ENCODE measurements at regions not wholly inside any gene's neighbourhood (a gene's known extent, or its start where the extent isn't known, plus 50 kb on each side); places are given as distances from the start of the nearest gene placed in this dataset.

DNA sequence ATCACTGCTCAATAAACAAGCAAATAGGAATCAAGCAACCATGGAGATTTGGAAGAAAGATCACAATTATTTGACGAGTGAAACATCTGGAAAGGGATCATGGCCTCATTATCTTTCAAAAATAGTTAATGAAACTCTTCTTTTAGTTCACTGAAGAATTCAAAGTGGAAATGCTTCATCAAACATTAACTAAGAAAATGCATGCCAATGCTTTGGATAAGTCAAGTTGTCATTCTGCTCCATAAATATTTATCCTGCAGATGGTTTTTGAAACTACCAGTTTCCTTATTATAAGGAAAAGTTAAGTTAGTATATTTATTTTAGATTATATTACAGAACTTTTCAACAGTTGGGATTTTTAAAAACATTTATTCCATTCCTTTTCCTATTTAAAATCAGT, 206.5 kb upstream of the ADGRL2 start:
- TF ChIP-seq, protein P1, sequence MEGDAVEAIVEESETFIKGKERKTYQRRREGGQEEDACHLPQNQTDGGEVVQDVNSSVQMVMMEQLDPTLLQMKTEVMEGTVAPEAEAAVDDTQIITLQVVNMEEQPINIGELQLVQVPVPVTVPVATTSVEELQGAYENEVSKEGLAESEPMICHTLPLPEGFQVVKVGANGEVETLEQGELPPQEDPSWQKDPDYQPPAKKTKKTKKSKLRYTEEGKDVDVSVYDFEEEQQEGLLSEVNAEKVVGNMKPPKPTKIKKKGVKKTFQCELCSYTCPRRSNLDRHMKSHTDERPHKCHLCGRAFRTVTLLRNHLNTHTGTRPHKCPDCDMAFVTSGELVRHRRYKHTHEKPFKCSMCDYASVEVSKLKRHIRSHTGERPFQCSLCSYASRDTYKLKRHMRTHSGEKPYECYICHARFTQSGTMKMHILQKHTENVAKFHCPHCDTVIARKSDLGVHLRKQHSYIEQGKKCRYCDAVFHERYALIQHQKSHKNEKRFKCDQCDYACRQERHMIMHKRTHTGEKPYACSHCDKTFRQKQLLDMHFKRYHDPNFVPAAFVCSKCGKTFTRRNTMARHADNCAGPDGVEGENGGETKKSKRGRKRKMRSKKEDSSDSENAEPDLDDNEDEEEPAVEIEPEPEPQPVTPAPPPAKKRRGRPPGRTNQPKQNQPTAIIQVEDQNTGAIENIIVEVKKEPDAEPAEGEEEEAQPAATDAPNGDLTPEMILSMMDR (IDR thresholded peaks at IDR 0.05; ENCODE audit: borderline replicate concordance), result no peak
- H3K9me3 ChIP-seq (replicated peaks), result no peaks in the 10 kb centered on the region
- H3K27me3 ChIP-seq (ENCODE audit: low read depth), result no peaks in the 10 kb centered on the region
- intact Hi-C loops (cut with micrococcal nuclease), result no loop called here
- DNase-seq, result no peak
- no peak overlapping the region for H3K4me3 ChIP-seq
- H3K36me3 ChIP-seq, result no peaks in the 10 kb centered on the region
- H3K27ac ChIP-seq (replicated peaks), result no peak overlapping the region
- no peaks in the 10 kb centered on the region for H3K4me1 ChIP-seq

DNA sequence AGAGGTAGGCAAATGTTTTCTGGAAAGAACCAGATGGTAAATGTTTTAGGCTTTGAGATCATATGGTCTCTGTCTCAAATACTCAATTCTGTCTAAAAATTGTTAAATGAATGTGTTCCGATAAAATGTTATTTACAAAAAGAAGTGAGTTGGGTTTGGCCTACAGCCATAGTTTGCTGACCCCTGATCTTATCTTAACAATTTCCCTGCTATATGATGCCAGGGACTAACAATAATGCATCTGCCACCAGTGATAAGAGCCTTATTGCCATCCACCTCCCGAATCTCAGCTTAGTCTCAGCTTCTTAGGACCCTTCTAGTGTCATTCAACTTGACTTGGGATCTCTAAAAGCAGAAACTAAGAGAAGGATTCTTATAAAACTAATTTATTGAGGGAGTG, 208.5 kb upstream of the ADGRL2 start:
- Histone ChIP-seq H3K4me1 (peaks cover 5% of the 10 kb centered on the region), H3K27me3 (ENCODE audit: low read depth) (no peaks in the 10 kb centered on the region), H3K9me3 (replicated peaks) (no peaks in the 10 kb centered on the region), H3K36me3 (no peaks in the 10 kb centered on the region), H3K4me3 (no peak overlapping the region), H3K27ac (replicated peaks) (no peak overlapping the region)
- DNase-seq, result no peak
- TF ChIP-seq, protein P1 (IDR thresholded peaks at IDR 0.05; ENCODE audit: borderline replicate concordance), result no peak
- intact Hi-C loops (cut with micrococcal nuclease), result no loop called here

DNA sequence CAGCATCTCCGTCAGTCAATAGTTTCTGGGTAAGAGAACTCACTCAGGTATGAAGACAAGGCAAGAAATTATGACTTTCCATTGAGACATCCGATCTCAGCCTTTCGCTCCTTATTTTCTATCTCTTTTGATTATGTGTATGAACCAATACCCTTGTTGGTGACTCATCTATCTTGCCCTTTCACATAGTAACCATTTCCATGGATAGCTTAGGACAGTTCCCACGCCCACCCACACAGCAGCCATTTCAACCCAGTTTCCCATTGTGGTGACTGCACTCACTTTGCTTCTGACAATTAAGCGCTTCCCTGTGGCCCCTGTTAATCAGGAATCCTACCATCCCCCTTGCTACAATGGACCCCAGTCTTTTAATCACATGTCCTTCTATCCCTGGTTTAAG, 210.6 kb upstream of the ADGRL2 start:
- Histone ChIP-seq H3K27ac (replicated peaks) (no peak overlapping the region), H3K4me1 (peaks cover 5% of the 10 kb centered on the region)
- intact Hi-C loops (cut with micrococcal nuclease), result no loop called here

DNA sequence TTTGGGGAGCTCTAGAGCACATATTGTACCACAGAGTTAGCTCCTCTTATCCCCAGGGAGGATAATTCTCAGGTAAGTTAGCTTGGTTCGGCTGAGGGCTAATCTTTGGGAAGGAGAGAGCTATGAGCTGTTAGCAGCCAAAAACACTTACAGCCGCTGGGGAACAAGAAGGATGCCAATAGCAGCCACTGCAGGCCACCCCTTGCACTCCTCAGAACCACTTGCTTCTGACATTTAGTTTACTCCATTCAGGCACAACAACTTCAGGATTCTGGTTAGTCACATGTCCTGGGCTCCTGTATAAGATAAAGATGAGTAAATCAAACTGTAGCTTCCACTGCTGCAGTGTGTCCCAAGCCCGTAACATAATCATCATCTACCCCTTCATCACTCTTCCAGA, 212.6 kb upstream of the ADGRL2 start:
- intact Hi-C loops (cut with micrococcal nuclease), result no loop called here
- H3K9me3 ChIP-seq (replicated peaks), result no peaks in the 10 kb centered on the region
- DNase-seq, result no peak
- H3K4me3 ChIP-seq, result no peak overlapping the region
- H3K36me3 ChIP-seq, result no peaks in the 10 kb centered on the region
- no peak overlapping the region for H3K27ac ChIP-seq (replicated peaks)
- TF ChIP-seq, protein P1 (IDR thresholded peaks at IDR 0.05; ENCODE audit: borderline replicate concordance), result no peak
- no peaks in the 10 kb centered on the region for H3K27me3 ChIP-seq (ENCODE audit: low read depth)
- peaks cover 5% of the 10 kb centered on the region for H3K4me1 ChIP-seq

More for the DNA sequence above, 210.6 kb upstream of the ADGRL2 start:
- Histone ChIP-seq H3K9me3 (replicated peaks) (no peaks in the 10 kb centered on the region), H3K36me3 (no peaks in the 10 kb centered on the region), H3K27me3 (ENCODE audit: low read depth) (no peaks in the 10 kb centered on the region), H3K4me3 (no peak overlapping the region)
- TF ChIP-seq, protein P1 (IDR thresholded peaks at IDR 0.05; ENCODE audit: borderline replicate concordance), result no peak
- no peak for DNase-seq

DNA sequence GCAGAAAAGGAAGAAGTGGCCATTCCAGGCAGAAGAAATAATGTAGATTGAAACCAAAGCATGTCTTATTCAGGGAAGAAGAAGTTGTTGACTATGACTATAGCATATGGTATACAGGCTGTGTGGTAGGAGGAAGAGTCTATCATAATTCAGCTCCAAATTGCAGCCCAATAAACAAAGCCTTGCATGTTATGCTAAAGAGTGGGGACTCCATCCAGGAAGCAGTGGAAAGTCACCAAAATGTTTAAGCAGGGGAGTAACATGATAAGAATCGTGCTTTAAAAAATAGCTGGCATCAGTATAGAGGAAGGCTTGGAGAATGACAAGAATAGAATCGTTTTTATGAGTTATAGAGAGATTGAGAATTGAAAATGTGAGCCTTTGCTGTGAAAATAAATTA, 213.3 kb upstream of the ADGRL2 start:
- Histone ChIP-seq H3K4me1 (peaks cover 10% of the 10 kb centered on the region), H3K9me3 (replicated peaks) (no peaks in the 10 kb centered on the region), H3K27ac (replicated peaks) (no peak overlapping the region), H3K36me3 (no peaks in the 10 kb centered on the region), H3K27me3 (ENCODE audit: low read depth) (no peaks in the 10 kb centered on the region), H3K4me3 (no peak overlapping the region)
- intact Hi-C loops (cut with micrococcal nuclease), result no loop called here
- TF ChIP-seq, protein P1 (IDR thresholded peaks at IDR 0.05; ENCODE audit: borderline replicate concordance), result no peak
- DNase-seq, result no peak

DNA sequence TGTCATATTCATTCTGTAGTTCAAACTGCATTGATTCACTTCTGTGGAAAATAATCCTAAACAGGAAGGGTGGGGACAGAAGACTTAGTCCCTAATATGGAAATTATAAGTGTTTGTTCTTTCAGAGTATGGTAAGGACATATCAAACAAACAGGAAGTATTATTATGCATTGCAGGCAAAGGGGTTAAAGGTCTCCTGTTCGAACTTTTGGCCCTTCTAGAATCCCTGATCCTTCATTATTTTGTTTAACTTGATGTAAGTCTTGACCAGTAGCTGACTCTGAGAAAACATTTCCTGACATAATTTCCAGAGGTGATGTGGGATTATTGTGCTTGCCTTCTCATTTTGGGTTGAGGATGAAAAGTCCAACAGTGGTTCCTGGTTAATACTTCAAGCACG, 215.4 kb upstream of the ADGRL2 start:
- Histone ChIP-seq H3K36me3 (no peaks in the 10 kb centered on the region), H3K27ac (replicated peaks) (no peak overlapping the region), H3K4me3 (no peak overlapping the region), H3K4me1 (peaks cover 10% of the 10 kb centered on the region), H3K27me3 (ENCODE audit: low read depth) (no peaks in the 10 kb centered on the region), H3K9me3 (replicated peaks) (no peaks in the 10 kb centered on the region)
- no peak for DNase-seq
- TF ChIP-seq, protein P1 (IDR thresholded peaks at IDR 0.05; ENCODE audit: borderline replicate concordance), result no peak
- intact Hi-C loops (cut with micrococcal nuclease), result no loop called here
